ENCODE measurements at regions not wholly inside any gene's neighbourhood (a gene's known extent, or its start where the extent isn't known, plus 50 kb on each side); places are given as distances from the start of the nearest gene placed in this dataset.
"Not testable (repeated sequence)": the region's sequence is repeated elsewhere in the genome, so short reads cannot be mapped to it uniquely, and the experiment has no call there.

- H3K27me3 ChIP-seq (ENCODE audit: insufficient read depth, low read length); H2AFZ ChIP-seq (ENCODE audit: low read depth, low read length); H3K9me3 ChIP-seq (ENCODE audit: low read length); H3K4me1 ChIP-seq (ENCODE audit: insufficient read depth, low read length); H3K4me3 ChIP-seq (ENCODE audit: low read length); H3K36me3 ChIP-seq (ENCODE audit: insufficient read depth, low read length): not testable (repeated sequence)
Observed at GRCh38 chrX:40788698-40789097, 53.4 kb upstream of the MED14 start.

GRCh38 chrX:40792433-40792832 is 57.1 kb upstream of the MED14 start:
- no peaks in the 10 kb centered on the region for H3K36me3 ChIP-seq (ENCODE audit: insufficient read depth, low read length)

GRCh38 chrX:40794829-40795130 is 59.4 kb upstream of the MED14 start:
- not testable (repeated sequence) for H2AFZ ChIP-seq (ENCODE audit: low read depth, low read length); H3K4me1 ChIP-seq (ENCODE audit: insufficient read depth, low read length); H3K27me3 ChIP-seq (ENCODE audit: insufficient read depth, low read length); H3K36me3 ChIP-seq (ENCODE audit: insufficient read depth, low read length); H3K4me3 ChIP-seq (ENCODE audit: low read length); H3K9me3 ChIP-seq (ENCODE audit: low read length)

More at GRCh38 chrX:40792433-40792832, 57.1 kb upstream of the MED14 start:
- Histone ChIP-seq H3K4me1 (ENCODE audit: insufficient read depth, low read length) (no peaks in the 10 kb centered on the region), H2AFZ (ENCODE audit: low read depth, low read length) (no peak overlapping the region), H3K4me3 (ENCODE audit: low read length) (no peak overlapping the region), H3K27me3 (ENCODE audit: insufficient read depth, low read length) (no peaks in the 10 kb centered on the region), H3K9me3 (ENCODE audit: low read length) (no peaks in the 10 kb centered on the region)

GRCh38 chrX:40799745-40800144 is 64.4 kb upstream of the MED14 start:
- not testable (repeated sequence) for H3K4me1 ChIP-seq (ENCODE audit: insufficient read depth, low read length); H3K27me3 ChIP-seq (ENCODE audit: insufficient read depth, low read length); H3K36me3 ChIP-seq (ENCODE audit: insufficient read depth, low read length); H3K9me3 ChIP-seq (ENCODE audit: low read length); H3K4me3 ChIP-seq (ENCODE audit: low read length); H2AFZ ChIP-seq (ENCODE audit: low read depth, low read length)

GRCh38 chrX:40805404-40805803 is 70.1 kb upstream of the MED14 start:
- Histone ChIP-seq H3K36me3 (ENCODE audit: insufficient read depth, low read length) (no peaks in the 10 kb centered on the region), H3K4me1 (ENCODE audit: insufficient read depth, low read length) (no peaks in the 10 kb centered on the region), H3K27me3 (ENCODE audit: insufficient read depth, low read length) (no peaks in the 10 kb centered on the region), H3K4me3 (ENCODE audit: low read length) (no peak overlapping the region), H2AFZ (ENCODE audit: low read depth, low read length) (no peak overlapping the region), H3K9me3 (ENCODE audit: low read length) (peaks cover 3% of the 10 kb centered on the region)

- Histone ChIP-seq H3K4me1 (ENCODE audit: insufficient read depth, low read length) (no peaks in the 10 kb centered on the region), H3K27me3 (ENCODE audit: insufficient read depth, low read length) (no peaks in the 10 kb centered on the region), H3K9me3 (ENCODE audit: low read length) (peaks cover 3% of the 10 kb centered on the region)
Observed at GRCh38 chrX:40806513-40807220, 71.3 kb upstream of the MED14 start.

GRCh38 chrX:40807384-40807783 is 72.0 kb upstream of the MED14 start:
- Histone ChIP-seq H3K4me1 (ENCODE audit: insufficient read depth, low read length) (no peaks in the 10 kb centered on the region), H3K27me3 (ENCODE audit: insufficient read depth, low read length) (no peaks in the 10 kb centered on the region), H3K36me3 (ENCODE audit: insufficient read depth, low read length) (no peaks in the 10 kb centered on the region), H2AFZ (ENCODE audit: low read depth, low read length) (no peak overlapping the region), H3K9me3 (ENCODE audit: low read length) (peaks cover 3% of the 10 kb centered on the region), H3K4me3 (ENCODE audit: low read length) (no peak overlapping the region)

More at GRCh38 chrX:40806513-40807220, 71.3 kb upstream of the MED14 start:
- H3K36me3 ChIP-seq (ENCODE audit: insufficient read depth, low read length): no peaks in the 10 kb centered on the region
- no peak overlapping the region for H3K4me3 ChIP-seq (ENCODE audit: low read length)
- no peak overlapping the region for H2AFZ ChIP-seq (ENCODE audit: low read depth, low read length)

GRCh38 chrX:40808203-40808602 is 72.9 kb upstream of the MED14 start:
- Histone ChIP-seq H2AFZ (ENCODE audit: low read depth, low read length) (no peak overlapping the region), H3K36me3 (ENCODE audit: insufficient read depth, low read length) (no peaks in the 10 kb centered on the region), H3K27me3 (ENCODE audit: insufficient read depth, low read length) (no peaks in the 10 kb centered on the region), H3K4me1 (ENCODE audit: insufficient read depth, low read length) (no peaks in the 10 kb centered on the region), H3K4me3 (ENCODE audit: low read length) (no peak overlapping the region), H3K9me3 (ENCODE audit: low read length) (peaks cover 3% of the 10 kb centered on the region)

GRCh38 chrX:40809210-40809609 is 73.9 kb upstream of the MED14 start:
- no peak overlapping the region for H3K4me3 ChIP-seq (ENCODE audit: low read length)
- H3K4me1 ChIP-seq (ENCODE audit: insufficient read depth, low read length): no peaks in the 10 kb centered on the region
- no peaks in the 10 kb centered on the region for H3K36me3 ChIP-seq (ENCODE audit: insufficient read depth, low read length)

GRCh38 chrX:40815045-40815444 is 79.7 kb upstream of the MED14 start:
- H3K4me1 ChIP-seq (ENCODE audit: insufficient read depth, low read length); H3K27me3 ChIP-seq (ENCODE audit: insufficient read depth, low read length); H3K9me3 ChIP-seq (ENCODE audit: low read length); H3K36me3 ChIP-seq (ENCODE audit: insufficient read depth, low read length); H2AFZ ChIP-seq (ENCODE audit: low read depth, low read length); H3K4me3 ChIP-seq (ENCODE audit: low read length): not testable (repeated sequence)

More at GRCh38 chrX:40809210-40809609, 73.9 kb upstream of the MED14 start:
- no peak overlapping the region for H2AFZ ChIP-seq (ENCODE audit: low read depth, low read length)
- H3K9me3 ChIP-seq (ENCODE audit: low read length): peaks cover 3% of the 10 kb centered on the region
- no peaks in the 10 kb centered on the region for H3K27me3 ChIP-seq (ENCODE audit: insufficient read depth, low read length)

GRCh38 chrX:40816906-40817305 is 81.6 kb upstream of the MED14 start:
- Histone ChIP-seq H3K9me3 (ENCODE audit: low read length) (no peaks in the 10 kb centered on the region), H3K4me1 (ENCODE audit: insufficient read depth, low read length) (no peaks in the 10 kb centered on the region), H3K27me3 (ENCODE audit: insufficient read depth, low read length) (no peaks in the 10 kb centered on the region), H2AFZ (ENCODE audit: low read depth, low read length) (no peak overlapping the region), H3K36me3 (ENCODE audit: insufficient read depth, low read length) (no peaks in the 10 kb centered on the region), H3K4me3 (ENCODE audit: low read length) (no peak overlapping the region)

GRCh38 chrX:40818236-40818635 is 82.9 kb upstream of the MED14 start:
- Histone ChIP-seq H3K4me1 (ENCODE audit: insufficient read depth, low read length) (no peaks in the 10 kb centered on the region), H3K9me3 (ENCODE audit: low read length) (no peaks in the 10 kb centered on the region), H3K4me3 (ENCODE audit: low read length) (no peak overlapping the region), H3K36me3 (ENCODE audit: insufficient read depth, low read length) (no peaks in the 10 kb centered on the region), H3K27me3 (ENCODE audit: insufficient read depth, low read length) (no peaks in the 10 kb centered on the region), H2AFZ (ENCODE audit: low read depth, low read length) (no peak overlapping the region)

GRCh38 chrX:40821780-40822179 is 86.4 kb upstream of the MED14 start:
- Histone ChIP-seq H3K36me3 (ENCODE audit: insufficient read depth, low read length) (no peaks in the 10 kb centered on the region), H3K4me1 (ENCODE audit: insufficient read depth, low read length) (no peaks in the 10 kb centered on the region), H3K27me3 (ENCODE audit: insufficient read depth, low read length) (no peaks in the 10 kb centered on the region), H3K9me3 (ENCODE audit: low read length) (no peaks in the 10 kb centered on the region), H3K4me3 (ENCODE audit: low read length) (no peak overlapping the region), H2AFZ (ENCODE audit: low read depth, low read length) (no peak overlapping the region)

- Histone ChIP-seq H3K27me3 (ENCODE audit: insufficient read depth, low read length) (no peaks in the 10 kb centered on the region), H3K9me3 (ENCODE audit: low read length) (no peaks in the 10 kb centered on the region), H2AFZ (ENCODE audit: low read depth, low read length) (no peak overlapping the region), H3K4me1 (ENCODE audit: insufficient read depth, low read length) (no peaks in the 10 kb centered on the region), H3K36me3 (ENCODE audit: insufficient read depth, low read length) (no peaks in the 10 kb centered on the region), H3K4me3 (ENCODE audit: low read length) (no peak overlapping the region)
Observed at GRCh38 chrX:40827331-40827730, 92.0 kb upstream of the MED14 start.

Measured in neuron (in vitro differentiated cells).